ENCODE measurements at regions not wholly inside any gene's neighbourhood (a gene's known extent, or its start where the extent isn't known, plus 50 kb on each side); places are given as distances from the start of the nearest gene placed in this dataset.

GRCh38 chrX:114101081-114101480 is 482.8 kb upstream of the HTR2C start (continued):
- no peak for TF ChIP-seq SAP30 (IDR thresholded peaks at IDR 0.05; ENCODE audit: insufficient read depth, insufficient replicate concordance, low read length)
- TF ChIP-seq EZH2 (IDR thresholded peaks at IDR 0.05; ENCODE audit: low read depth, low read length, severe bottlenecking): no peak
- no peak for TF ChIP-seq BRCA1 (IDR thresholded peaks at IDR 0.05; ENCODE audit: low read depth, low read length)
